ENCODE measurements at regions not wholly inside any gene's neighbourhood (a gene's known extent, or its start where the extent isn't known, plus 50 kb on each side); places are given as distances from the start of the nearest gene placed in this dataset.

DNA sequence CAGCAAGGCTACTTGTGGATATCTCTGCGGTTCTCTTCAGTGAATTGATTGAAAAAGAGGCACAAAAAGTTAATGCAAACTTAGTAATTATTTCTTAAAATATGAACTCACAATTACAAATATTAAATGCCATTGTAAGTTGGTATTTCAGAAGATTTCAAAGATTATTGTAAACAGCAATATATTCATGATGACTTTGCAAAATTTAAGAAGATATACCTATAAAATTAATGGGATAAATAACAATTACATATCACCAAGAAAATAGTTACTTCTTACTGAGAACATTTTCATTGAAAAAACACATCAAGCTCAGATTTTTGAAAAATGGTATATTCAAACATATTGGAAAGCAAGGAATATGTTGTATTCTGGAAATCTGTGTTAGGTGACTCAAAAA lies 482.0 kb upstream of the LRRTM1 start:
- TF ChIP-seq, protein P1, sequence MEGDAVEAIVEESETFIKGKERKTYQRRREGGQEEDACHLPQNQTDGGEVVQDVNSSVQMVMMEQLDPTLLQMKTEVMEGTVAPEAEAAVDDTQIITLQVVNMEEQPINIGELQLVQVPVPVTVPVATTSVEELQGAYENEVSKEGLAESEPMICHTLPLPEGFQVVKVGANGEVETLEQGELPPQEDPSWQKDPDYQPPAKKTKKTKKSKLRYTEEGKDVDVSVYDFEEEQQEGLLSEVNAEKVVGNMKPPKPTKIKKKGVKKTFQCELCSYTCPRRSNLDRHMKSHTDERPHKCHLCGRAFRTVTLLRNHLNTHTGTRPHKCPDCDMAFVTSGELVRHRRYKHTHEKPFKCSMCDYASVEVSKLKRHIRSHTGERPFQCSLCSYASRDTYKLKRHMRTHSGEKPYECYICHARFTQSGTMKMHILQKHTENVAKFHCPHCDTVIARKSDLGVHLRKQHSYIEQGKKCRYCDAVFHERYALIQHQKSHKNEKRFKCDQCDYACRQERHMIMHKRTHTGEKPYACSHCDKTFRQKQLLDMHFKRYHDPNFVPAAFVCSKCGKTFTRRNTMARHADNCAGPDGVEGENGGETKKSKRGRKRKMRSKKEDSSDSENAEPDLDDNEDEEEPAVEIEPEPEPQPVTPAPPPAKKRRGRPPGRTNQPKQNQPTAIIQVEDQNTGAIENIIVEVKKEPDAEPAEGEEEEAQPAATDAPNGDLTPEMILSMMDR (IDR thresholded peaks at IDR 0.05; ENCODE audit: poor library complexity): no peak
- no peak for TF ChIP-seq EZH2phosphoT487 (IDR thresholded peaks at IDR 0.05; ENCODE audit: low read depth, severe bottlenecking, unreplicated experiment)
